NCI-H69 (cell line): ENCODE measurements at regions not wholly inside any gene's neighbourhood (a gene's known extent, or its start where the extent isn't known, plus 50 kb on each side); places are given as distances from the start of the nearest gene placed in this dataset.
"Not testable (repeated sequence)": the region's sequence is repeated elsewhere in the genome, so short reads cannot be mapped to it uniquely, and the experiment has no call there.

Experiments used
- DNase-seq: peaks from one replicate; lab custom pipeline; 2025; lab: John Stamatoyannopoulos, UW

DNA sequence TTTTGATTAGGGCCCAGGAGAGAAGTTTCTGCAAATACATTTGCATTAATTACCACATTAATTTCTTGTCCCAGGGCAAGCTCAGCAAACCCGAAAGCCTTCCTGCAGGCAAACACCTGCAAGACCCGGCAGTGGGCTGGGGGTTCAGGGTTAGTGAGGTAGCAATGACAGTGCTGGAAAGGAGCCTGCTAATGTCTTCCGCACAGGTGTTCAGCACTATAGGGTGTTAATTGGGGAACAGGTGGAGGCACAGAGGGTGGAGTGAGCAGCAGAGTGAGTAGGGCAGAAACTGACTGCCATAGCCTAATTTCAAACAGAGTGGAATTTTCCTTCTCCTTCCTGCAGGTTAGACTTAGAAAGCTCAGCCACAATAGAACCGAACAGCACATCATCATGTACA, 50.9 kb upstream of the UBASH3B start:
- peak; percentile 35 for DNase-seq

DNA sequence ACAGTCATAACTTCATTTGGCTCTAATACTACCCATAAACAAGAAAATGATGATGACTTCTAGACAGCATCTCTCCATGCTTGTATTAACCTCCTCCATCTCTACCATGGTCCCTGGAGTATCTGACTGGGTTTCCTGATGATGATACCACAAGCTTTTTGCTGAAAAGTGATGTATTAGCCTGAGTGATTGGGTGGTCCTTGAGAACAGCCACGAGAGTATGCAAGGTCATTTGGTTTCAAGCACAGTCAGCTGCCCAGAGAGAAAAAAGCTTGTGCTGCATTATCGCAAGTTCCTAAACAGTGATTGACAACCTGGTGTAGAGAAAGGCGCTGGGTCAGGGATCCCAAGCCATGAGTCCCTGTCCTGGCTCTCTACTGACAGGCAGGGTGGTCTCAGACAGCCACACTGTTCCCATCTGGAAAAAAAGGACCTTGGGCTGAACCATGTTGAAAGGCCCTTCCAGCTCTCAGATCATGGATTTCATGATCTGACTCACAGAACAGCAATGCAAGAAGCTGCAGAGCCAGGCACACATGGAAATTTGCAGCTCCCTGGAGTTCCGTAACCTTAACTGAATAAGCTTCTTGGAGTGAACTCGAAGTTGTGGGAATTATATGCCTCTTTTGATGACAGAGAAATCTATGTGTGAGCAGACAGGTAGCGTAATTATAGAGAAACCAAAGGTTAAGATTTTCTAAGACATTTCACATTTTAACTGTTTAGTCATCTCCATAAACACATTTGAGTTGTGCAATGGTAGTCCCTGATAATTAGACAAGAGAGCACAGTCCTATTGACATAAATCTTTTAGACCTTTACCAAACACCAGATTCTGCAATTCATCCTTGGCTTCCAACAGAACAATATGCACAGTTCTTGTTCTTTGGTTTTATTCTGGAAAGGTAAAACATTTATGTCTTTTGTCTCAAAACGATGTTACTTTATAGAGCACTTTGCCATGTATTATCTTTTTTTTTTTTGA, 54.1 kb upstream of the UBASH3B start:
- no peak for DNase-seq

DNA sequence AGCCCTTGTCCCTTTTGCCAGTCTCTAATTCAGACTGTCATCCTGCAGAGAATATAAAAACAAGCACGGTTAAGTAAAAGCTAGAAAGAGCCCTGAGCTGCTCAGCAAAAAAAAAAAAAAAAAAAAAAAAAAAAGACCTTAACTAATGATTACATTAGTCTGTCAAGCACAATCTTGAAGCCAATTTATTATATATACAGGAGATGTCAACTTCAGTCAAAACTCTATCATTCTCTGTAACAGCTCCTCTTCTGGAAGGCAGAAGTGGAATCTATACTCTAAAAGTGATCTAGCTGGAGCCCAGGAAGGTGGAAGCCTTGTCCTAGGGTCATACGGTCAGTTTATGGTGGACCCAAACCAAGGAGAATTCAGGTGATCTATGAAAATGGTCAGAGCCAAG, 55.2 kb upstream of the UBASH3B start:
- DNase-seq = no peak

DNA sequence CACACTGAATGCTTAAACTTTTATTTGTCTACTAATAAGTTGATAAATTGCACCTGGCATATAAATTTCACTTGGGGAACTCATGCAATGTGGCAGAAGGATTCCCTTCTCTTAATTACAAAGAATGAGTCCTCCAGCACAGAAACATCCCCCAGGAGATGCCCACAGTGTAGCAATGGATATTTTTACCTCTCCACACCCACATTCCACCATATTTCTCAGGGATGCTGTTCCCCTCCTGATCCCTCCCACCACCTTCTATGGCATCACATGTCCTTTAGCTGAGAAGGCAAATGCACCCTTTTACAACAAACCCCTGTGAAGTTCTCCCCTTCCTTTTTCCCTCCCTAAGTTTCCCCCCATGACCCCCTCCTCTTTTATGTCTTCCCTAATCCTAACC, 56.1 kb upstream of the UBASH3B start:
- no peak for DNase-seq

DNA sequence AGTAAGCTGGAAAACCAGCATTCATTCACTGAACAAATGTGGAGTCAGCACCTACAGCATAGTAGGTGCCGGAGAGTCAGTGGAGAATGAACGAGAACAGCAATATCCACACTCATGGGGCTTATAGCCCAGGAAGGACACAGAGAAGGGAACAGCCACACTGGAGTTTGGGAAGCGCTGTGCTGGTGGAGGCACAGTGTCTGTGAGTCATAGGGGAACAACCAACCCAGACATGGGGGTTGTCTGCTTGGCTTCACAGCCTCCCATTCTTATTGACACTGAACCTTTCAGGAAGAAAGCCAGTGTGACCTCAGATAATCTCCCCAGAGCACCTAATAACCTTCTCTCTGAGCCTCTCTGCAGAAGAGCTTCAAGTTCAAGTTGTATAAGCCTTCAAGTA, 56.6 kb upstream of the UBASH3B start:
- no peak for DNase-seq

DNA sequence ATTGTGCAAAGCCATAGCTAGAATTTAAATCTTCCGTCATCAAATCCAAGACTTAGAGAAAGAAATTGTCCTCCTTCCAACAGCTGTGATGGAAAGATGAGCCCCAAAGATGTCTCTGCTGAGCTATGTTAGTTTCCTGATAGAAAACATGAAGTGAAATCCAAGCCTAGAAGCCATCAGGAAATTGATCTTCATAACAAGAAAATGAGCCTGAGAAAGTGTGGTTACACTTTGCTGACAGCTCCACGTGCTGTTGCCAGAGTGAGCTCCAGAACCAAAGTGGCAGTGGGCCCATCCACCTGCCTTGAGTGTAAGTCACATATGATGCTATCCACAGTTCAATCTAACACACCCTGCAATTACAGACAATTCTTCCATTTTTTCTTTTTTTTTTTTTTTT, 58.0 kb upstream of the UBASH3B start:
- DNase-seq = no peak

DNA sequence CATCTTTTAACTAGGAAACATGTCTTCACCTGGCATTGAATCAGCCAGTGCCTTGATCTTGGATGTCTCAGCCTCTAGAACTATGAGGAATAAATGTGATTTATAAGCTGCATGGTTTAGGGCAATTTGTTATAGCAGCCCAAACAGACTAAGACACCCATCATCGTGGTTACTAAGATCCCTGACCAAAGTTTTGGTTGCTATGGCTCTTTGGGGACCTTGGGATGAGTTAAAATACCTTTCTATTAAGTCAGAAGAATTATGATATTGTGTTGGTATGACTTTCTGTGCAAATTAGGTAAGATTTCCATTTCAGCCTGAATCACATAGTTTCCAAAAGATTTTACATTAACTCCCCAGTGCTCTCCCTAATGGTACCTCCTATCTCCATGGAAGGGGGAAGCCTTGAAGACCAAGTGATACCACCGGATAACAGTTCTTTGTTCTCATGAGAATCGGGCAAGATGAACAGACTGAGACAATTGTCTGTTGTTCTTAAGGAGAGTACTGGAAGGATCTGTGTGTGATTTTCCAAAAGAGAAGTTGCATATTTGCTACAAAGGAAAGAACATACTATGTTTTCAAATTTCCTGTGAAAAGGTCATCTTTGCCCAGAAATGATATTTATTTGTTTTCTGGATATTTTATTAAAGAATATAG, 60.4 kb upstream of the UBASH3B start:
- DNase-seq = no peak

DNA sequence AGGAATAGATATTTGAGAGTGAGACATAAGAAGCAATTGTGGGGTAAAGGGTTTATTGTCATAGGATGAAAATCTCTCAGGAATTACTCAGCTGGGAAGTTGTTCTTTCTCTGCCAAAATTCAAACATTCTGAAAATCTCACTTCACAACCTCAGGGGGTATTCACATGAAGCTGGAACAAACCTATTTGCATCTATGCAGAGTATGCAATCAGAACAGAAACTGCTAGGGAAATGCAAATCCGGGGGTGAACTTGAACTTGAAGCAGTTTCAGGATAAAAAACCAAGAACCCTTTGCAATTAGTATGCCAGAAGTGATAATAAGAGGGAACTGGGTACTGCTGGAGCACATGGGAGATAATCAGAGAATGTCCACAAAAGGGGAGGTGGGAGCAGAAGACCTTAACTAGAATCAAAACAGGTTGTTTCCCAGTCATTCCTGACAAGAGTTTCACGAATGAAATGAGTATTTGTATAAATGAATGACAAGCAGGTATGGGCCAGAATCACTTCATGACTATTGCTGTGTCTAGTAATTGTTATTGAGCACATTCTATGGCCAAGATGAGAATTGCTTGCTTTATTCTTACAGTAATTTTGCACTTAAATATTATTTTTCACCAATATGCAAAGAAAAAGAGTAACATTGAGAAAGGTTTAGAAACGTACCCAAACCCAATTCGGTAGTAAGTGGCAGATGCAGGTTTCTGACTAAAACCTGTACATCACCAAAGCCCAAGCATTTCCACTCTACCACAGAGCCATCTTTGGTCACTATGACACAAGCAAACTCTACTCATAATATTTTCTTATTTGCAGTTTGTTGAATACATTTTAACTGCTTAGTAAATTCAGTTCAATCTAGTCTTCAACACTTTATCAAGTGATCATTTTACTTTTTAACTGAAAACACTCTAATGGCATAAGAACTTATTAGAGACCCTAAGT, 61.8 kb upstream of the UBASH3B start:
- DNase-seq = no peak

DNA sequence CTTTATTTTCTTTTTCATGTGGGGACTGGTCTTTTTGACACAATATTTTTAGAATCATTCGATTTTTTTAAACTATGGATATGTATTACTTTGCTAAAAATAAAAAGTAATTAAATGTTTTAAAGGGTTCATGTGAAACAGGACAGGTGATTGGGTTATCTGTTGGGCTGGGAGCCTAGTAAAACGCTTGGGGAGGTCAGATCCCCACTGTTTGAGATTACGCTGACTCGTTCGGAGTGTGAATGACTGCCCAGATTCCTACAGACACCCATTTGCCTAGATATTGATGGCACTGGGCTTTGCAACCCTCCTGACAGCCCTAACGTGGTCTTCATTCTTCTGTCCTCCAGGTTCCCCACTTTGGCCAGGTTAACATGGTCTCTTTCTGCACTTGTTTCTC, 62.9 kb upstream of the UBASH3B start:
- DNase-seq = no peak

DNA sequence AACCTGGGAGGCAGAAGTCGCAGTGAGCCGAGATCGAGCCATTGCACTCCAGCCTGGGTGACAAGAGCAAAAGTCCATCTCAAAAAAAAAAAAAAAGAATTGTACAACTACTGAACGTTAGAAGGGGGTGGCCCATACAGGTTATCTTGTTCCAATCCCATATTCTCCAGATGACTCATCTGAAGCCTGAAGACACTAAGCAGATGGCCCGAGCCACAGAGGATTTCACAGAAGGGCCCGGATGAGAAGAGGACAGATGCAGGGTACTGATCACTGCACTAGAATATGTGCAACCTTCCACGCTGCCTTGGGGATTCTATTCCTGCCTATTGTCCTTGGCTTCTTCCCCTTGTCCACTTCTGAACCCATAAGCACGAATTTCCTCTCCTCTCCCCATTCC, 70.9 kb upstream of the UBASH3B start:
- no peak for DNase-seq

DNA sequence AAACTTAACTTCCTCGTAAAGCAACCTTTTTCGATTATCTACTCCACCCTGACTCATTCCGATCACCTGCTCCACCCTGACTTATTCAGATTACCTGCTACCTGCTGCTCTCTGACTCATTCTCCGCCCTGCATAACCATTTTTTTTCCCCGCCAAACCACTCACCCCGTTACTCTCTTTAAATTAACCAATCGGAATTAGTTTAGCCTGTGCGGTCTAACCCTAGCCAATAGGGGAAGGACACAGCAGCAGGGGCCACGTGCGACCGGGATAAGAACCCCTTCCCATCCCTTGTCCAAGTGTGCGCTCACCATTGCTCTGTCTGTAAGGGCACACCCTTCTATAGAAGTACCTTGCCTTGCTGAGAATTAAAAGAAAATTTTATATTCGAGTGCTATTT, 75.5 kb upstream of the UBASH3B start:
- DNase-seq = peak; percentile 63

DNA sequence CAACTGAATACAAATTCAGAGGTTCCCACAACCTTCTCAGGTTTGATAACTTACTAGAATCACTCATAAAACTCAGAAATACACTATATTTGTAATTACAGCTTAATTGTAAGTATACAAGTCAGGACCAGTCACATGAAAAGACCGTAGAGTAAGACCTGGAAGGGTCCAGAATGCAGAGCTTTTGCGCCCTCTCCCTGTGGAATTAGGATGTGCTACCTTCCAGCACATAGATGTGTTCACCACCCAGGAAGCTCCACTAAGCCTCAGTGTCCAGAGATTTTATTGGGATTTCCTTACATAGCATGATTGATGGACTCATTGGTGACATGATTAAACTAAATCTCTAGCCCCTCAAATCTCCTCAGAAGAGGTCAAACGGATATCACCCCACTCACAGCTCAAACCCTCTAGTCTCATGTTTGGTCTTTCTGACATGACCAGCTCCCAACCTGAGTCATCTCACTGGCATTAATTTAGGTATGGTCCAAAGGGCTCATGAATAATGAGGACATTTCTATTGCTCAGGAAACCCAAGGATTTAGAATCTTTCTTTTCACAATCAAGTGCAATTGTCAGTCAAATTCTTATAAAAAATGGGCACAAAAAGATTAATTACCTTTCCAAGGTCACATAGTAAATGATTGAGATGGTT, 77.2 kb upstream of the UBASH3B start:
- DNase-seq = peak; percentile 20

DNA sequence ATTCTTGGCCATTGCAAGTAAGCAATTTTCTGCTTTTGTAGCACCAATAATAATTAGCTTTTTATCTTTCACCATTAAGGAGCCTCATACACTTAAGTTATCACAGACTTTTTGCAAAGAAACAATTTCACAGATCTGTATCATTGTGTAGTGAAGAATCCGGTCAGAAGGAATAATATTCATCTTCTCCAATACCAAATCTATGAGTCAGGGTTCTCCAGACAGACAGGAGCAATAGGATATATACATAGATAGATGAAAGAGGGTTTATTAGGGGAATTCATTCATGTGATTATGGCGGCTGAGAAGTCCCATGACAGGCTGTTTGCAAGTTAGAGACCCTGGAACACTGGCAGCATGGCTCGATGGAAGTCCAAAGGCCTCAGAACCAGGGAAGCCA, 82.9 kb upstream of the UBASH3B start:
- DNase-seq = no peak

DNA sequence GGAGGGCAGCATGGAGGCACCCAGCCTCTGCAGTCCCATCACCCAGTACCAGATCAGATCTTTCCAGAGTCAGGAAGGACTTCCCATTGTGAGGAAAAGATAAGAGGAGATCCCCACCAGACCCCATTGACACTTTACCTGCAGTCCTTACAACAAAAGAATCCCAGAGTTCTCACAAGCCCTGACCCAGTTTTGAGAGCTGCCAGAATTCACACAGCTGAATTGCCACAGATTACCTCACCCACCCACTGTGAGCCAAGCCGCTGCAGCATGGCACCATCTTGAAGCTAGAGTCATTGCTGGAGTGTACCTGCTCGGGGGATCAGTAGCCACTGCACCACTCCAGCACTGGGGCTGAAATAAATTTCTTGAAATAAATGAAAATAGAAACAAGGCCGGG, 91.8 kb upstream of the UBASH3B start:
- DNase-seq = no peak

DNA sequence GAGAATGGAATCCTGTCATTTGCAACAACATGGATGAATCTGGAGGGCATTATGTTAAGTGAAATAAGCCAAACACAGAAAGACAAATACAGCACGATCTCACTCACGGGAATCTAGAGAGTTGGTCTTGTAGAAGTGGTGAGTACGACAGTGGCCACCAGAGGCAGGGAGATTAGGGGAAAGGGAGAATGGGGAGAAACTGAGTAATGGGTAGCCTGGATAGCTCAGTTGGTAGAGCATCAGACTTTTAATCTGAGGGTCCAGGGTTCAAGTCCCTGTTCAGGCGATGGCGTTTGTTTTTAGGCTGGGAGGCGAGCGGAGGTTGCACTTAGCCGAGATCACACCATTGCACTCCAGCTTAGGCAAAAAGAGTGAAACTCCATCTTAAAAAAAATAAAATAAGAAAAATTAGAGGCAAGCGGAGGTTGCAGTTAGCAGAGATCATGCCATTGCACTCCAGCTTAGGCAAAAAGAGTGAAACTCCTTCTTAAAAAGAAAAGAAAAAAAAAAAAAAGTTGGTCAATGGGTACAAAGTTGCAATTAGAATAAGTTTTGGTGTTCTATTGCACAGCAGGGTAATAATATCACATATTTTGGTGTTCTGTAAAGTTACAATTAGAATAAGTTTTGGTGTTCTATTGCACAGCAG, 95.7 kb upstream of the UBASH3B start:
- DNase-seq = peak; percentile 11

DNA sequence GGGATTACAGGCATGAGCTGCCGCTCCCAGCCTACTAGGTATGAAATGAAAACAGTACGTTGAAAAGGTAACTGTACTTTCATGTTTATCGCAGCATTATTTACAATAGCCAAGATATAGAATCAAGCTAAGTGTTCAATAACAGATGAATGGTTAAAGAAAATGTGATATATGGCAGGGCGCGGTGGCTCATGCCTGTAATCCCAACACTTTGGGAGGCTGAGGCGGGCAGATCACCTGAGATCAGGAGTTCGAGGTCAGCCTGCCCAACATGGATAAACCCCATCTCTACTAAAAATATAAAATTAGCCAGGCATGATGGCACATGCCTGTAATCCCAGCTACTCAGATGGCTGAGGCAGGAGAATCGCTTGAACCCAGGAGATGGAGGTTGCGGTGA, 96.3 kb upstream of the UBASH3B start:
- not testable (repeated sequence) for DNase-seq

DNA sequence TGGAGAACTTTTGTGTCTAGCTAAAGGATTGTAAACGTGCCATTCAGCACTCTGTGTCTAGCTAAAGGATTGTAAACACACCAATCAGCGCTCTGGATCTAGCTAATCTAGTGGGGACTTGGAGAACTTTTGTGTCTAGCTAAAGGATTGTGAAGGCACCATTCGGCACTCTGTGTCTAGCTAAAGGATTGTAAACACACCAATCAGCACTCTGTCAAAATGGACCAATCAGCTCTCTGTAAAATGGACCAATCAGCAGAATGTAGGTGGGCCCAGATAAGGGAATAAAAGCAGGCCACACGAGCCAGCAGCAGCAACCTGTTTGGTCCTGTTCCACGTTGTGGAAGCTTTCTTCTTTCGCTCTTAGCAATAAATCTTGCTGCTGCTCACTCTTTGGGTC, 98.4 kb upstream of the UBASH3B start:
- DNase-seq = not testable (repeated sequence)

DNA sequence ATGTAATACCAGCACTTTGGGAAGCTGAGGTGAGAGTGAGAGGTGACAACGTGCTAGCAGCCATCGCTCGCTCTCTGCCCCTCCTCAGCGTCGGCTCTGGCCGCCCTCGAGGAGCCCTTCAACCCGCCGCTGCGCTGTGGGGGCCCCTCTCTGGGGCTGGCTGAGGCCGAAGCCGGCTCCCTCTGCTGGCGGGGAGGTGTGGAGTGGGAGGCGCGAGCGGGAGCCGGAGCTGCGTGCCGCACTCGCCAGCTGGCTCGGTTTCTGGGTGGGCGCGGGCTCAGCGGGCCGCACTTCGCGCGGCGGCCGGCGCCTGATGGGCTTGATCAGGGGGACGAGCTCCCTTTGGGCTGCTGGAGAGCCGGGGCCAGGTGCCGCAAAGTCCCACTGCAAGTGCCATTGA, 98.9 kb upstream of the UBASH3B start:
- DNase-seq = peak; percentile 17

DNA sequence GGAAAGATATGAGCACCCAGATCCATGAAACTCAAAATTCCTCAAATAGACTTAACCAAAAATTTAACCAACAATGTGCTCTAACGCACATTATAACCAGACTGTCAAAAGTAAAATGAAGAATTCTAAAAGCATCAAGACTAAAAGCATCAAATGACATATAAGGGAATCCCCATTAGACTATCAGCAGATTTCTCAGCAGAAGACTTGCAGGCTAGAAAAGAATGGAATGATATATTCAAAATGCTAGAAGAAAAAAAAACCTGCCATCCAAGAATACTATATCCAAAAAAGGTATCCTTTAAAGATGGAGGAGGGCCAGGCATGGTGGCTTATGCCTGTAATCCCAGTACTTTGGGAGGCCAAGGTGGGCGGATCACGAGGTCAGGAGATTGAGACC, 117.5 kb upstream of the UBASH3B start:
- DNase-seq = no peak

DNA sequence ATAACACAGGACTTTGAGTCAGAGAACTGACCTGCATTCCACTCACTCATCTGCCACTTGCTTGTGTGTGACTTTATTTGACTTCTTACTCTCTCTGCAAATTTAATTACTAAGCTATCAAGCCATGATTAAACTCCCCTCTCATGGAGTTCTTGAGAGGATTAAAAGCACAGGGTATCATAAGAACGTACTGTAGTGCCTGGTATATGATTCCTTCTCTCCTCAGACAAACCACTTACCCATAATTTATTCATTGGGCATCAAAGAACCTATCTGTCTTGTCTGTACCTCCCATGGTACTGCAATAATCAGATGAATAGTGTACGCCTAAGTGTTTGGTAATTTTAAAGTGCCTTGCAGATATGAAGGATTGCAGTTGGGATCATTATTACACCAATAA, 130.6 kb upstream of the UBASH3B start:
- DNase-seq = no peak
